Astrocyte of the spinal cord (primary cell): ENCODE measurements at regions not wholly inside any gene's neighbourhood (a gene's known extent, or its start where the extent isn't known, plus 50 kb on each side); places are given as distances from the start of the nearest gene placed in this dataset.

Experiments
- DNase-seq: peaks from one replicate; pipeline ENCODE4 v3.0.0; 2011; ENCODE audit warnings: low read depth, low spot score
- H3K4me3 ChIP-seq: 2 replicates; pipeline ENCODE4 v1.5.1; 2011; ENCODE audit warnings: low read depth, mild to moderate bottlenecking, low read length, moderate library complexity
- in situ Hi-C: cut with HindIII; loops from 2 replicates; pipeline ENCODE4 v1.10.0; 2017; ENCODE audit warnings: low sequenced_read_pairs
- TF ChIP-seq, protein P1 (sequence below): IDR thresholded peaks from 2 replicates; pipeline ENCODE4 v1.5.1; 2012; ENCODE audit warnings: low read depth, mild to moderate bottlenecking, low read length, inconsistent platforms

GRCh38 chr11:129287920-129288319, 87.7 kb upstream of the BARX2 start:
- no peak for DNase-seq
- in situ Hi-C loops: no loop called here
- TF ChIP-seq, protein P1, sequence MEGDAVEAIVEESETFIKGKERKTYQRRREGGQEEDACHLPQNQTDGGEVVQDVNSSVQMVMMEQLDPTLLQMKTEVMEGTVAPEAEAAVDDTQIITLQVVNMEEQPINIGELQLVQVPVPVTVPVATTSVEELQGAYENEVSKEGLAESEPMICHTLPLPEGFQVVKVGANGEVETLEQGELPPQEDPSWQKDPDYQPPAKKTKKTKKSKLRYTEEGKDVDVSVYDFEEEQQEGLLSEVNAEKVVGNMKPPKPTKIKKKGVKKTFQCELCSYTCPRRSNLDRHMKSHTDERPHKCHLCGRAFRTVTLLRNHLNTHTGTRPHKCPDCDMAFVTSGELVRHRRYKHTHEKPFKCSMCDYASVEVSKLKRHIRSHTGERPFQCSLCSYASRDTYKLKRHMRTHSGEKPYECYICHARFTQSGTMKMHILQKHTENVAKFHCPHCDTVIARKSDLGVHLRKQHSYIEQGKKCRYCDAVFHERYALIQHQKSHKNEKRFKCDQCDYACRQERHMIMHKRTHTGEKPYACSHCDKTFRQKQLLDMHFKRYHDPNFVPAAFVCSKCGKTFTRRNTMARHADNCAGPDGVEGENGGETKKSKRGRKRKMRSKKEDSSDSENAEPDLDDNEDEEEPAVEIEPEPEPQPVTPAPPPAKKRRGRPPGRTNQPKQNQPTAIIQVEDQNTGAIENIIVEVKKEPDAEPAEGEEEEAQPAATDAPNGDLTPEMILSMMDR: no peak
- H3K4me3 ChIP-seq: no peak overlapping the region

GRCh38 chr11:129286813-129287212, 88.8 kb upstream of the BARX2 start:
- H3K4me3 ChIP-seq: no peak overlapping the region
- TF ChIP-seq, protein P1: no peak
- in situ Hi-C loops: no loop called here
- no peak for DNase-seq

GRCh38 chr11:129285402-129285786, 90.3 kb upstream of the BARX2 start:
- H3K4me3 ChIP-seq: no peak overlapping the region
- in situ Hi-C loops: no loop called here
- TF ChIP-seq, protein P1: no peak
- no peak for DNase-seq

- no peak for DNase-seq
- TF ChIP-seq, protein P1: no peak
- no peak overlapping the region for H3K4me3 ChIP-seq
- in situ Hi-C loops: no loop called here
These were observed 91.0 kb upstream of the ARHGAP32 start for GRCh38 chr11:129283141-129283540.

- no peak overlapping the region for H3K4me3 ChIP-seq
- TF ChIP-seq, protein P1: no peak
- DNase-seq: no peak
- in situ Hi-C loops: no loop called here
These were observed 90.5 kb upstream of the ARHGAP32 start for GRCh38 chr11:129282634-129283033.

- TF ChIP-seq, protein P1: no peak
- DNase-seq: no peak
- in situ Hi-C loops: no loop called here
- no peak overlapping the region for H3K4me3 ChIP-seq
These were observed 89.6 kb upstream of the ARHGAP32 start for GRCh38 chr11:129281471-129282415.
